HG02973 (cell line): ENCODE measurements at regions not wholly inside any gene's neighbourhood (a gene's known extent, or its start where the extent isn't known, plus 50 kb on each side); places are given as distances from the start of the nearest gene placed in this dataset.

ENCODE experiments used
- ATAC-seq: cut with Tn5 transposase; IDR thresholded peaks from one replicate; pipeline ENCODE4 v1.9.1; 2021; ENCODE audit warnings: moderate library complexity; ENCODE audit not compliant: unreplicated experiment

DNA sequence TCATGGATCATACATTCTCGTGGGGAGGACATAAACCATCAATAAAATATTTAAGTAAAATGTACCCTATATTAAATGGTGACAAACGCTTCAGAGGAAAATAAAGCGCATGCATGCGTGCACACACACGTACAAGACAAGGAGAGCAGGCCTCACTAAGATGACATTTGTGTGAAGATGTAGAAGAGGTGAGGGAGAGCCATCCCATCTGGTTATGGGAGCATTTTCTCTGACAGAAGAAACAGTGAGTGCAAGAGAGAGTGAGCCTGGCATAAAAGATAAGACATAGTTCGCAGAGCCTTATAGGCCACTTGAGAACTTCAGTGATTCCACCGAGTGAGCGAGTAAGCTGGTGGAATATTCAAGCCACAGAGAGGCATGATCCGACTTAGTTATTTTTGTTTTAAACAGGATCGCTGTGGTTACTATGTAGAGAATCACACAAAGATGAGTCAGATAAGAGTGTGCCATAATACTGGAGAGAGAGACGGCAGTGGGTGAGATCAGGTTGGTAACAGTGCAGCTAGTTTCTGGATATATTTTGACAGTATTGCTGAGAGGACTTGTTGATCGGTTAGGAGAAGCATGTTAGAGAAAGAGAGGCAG, 624.2 kb downstream of the PLPP3 start:
- ATAC-seq: no peak

DNA sequence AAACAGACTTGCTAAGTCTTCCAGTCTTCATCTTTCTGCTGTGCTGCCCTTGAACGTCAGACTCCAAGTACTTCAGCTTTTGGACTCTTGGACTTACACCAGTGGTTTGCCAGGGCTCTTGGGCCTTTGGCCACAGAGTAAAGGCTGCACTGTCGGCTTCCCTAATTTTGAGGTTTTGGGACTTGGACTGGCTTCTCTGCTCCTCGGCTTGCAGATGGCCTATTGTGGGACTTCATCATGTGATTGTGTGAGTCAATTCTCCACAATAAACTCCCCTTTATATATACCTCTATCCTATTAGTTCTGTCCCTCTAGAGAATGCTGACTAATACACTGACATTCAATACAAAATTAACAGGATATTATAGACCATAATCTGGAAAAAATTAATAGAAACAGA, 628.1 kb downstream of the PLPP3 start:
- no peak for ATAC-seq

DNA sequence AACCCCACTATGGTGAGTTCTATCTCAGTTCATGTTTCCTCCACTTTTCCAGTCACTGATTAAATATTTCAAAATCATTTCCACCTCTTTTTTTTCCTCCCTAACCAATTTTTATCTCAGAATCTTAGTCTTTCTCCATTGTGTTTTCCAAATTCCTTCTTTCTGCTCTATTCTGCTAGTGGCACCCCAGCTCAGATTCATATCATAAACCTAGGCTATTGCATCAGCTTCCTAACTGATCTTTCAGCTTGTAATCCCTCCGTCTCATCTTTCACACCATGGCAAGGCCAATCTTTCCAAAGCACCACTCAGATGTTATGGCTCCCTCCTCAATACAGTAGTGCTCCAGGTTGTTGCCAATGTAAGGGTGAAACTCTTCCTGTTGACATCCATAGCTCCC, 631.9 kb downstream of the PLPP3 start:
- no peak for ATAC-seq

DNA sequence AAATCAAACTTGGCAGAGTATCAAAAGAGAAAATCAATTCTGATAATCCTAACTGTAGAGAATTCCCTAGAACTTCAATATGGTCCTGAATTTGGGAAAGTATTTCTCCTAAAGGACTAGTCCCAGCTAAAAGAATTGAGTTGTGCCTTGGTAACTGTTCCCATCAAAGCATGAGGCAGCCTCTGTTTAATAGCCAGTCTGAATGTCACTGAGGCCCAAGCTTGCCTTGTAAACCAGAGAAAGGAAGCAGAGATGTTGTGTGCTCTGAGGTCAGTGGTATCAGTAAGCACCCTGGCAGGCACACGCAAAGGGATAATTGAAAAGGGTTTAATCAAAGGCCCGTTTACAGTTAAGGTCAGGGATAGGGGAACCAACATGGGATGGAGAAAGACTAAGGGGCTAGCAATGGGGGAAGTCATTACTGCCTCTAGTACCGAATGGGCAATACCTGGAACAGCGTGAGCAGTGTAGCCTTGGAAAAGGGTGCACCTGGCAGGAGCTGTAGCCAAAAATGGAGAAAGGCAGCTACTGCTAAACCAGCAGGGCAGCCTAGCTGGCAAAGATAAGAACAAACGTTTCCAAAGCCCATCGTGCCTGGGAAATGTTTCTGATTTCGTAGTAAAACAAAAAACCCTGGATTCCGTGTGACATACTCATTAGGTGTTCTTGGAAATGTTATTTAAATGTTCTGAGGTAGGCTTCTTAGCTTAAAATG, 635.5 kb downstream of the PLPP3 start:
- ATAC-seq: no peak

DNA sequence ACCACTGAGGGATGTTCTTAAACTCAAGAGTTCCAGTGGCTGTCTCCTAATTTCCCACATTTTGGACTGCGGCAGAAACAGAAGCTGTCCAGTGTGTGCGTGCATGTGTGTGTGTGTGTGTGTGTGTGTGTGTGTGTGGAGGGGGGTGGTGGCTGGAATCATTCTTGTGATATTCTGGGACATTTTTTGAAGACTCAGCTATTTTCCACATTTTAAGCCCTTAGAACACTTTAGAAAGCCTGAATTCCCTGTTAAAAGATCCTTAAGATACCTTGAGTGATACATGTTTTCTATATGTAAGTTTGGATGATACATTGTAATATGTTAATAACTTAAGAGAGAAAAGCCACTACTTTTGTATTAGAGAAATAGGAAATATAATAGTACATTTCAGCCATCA, 636.4 kb downstream of the PLPP3 start:
- no peak for ATAC-seq

DNA sequence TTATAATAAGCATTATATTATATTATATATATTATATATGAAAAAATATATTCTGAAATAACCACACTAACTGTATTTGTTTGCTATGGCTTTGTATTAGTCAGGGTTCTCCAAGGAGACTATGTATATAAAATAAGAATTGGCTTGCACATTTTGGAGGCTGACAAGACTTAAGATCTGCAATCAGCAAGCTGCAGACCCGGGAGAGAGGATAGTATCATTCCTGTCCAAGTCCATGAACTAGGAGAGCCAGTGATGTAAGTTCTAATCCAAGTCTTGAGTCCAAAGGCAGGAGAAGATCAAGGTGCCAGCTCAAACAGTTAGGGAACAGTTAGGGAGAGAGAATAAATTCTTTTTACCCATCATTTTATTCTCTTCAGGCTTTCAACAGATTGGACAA, 639.5 kb downstream of the PLPP3 start:
- ATAC-seq: no peak

DNA sequence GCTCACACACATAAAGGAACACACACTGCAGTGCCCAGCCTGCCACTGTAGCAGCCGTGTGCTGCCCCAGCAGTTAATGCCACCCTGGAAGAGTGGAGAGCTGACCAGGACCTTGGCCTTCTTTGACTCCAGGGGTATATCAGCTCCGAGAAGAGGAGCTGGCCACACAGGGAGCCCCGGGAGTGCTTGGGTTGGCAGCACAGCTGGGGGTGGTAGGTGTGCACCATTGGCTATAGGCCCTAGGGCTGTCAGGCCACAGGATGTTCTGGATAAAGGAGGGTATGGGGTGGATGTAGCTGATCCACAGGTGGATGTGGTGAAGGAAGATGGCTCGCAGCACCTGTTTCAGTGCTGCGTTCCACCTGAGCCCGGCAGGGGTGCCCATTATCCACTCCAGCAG, 640.5 kb downstream of the PLPP3 start:
- ATAC-seq: no peak

DNA sequence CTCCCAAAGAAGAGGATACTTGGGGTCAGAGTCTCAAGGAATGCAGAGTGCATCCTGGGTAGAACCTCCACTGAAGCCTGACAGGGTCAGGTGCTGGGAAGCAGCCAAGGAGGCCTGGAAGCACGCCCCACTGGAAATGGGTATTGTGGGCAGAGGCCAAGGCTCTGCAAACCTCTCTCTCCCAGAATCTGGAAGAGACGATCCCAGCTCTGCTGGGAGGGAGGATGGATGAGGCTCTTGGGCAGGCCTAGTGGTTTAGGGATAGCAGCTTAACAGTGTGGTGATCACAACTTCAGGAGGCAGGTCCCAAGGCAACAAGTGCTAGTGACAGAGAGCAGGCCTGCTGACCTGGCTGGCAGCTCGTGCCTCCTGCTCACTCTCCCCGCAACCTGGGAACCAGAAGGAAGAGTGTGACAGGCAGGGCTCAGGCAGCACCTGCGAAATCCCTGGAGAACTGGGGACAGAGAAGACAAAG, 641.0 kb downstream of the PLPP3 start:
- no peak for ATAC-seq

DNA sequence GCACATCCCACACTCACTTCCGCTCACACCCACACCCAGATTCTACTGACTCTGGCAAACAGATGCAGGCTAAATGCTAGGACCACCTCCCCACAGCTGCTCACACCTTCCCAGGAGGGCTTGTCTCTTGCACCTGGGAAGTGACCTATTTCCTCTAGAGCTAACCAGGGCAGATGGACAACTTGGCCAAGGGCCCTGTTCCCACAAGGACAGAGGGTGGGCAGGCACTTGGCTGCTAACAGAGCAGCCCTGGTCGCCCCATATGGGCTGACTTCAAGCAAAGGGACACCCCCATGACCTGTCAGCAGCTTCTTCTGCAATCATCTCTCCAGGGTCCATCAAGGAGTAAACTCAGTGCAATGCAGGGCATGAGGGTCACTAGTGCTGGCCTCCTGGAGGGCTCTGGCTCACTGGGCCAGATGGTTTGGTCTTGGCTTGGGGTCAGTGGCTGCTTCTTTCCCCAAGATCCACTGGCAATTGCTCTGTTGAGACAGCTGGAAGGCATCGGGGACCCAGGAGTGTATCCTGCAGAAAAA, 641.5 kb downstream of the PLPP3 start:
- ATAC-seq: no peak

DNA sequence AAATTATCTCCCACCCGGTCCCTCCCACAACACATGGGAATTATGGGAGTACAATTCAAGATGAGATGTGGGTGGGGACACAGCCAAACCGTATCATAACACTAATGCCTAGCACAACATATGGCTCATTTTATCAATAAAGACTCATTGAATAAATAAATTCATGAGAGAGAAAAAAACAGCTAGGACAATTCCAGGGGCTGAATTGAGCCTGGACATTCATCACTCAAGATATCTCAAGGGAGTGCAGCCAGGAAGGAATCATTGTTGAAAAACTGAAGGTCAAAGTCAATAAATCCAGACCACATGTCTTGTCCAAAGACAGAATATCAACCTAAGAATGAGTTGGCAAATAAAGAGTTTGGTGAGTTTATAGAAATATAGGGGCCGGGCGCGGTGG, 644.1 kb downstream of the PLPP3 start:
- no peak for ATAC-seq

DNA sequence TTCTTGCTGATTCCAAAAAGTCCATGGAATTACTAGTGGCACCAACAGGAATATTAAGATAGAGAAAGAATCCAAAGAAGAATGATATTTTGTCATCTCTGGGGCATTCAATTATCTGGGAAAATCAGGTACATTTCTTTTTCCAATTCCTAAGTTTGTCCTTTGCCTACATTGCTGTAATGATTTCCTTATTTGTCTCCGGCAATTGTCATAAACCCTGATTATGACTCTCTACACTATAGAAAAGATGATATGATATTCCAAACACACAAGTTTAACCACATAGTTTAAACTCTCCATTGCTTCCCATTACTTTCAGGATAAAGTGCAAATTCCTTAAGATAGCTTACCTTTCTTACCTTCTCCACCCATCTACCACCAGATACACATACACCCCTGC, 647.0 kb downstream of the PLPP3 start:
- no peak for ATAC-seq

DNA sequence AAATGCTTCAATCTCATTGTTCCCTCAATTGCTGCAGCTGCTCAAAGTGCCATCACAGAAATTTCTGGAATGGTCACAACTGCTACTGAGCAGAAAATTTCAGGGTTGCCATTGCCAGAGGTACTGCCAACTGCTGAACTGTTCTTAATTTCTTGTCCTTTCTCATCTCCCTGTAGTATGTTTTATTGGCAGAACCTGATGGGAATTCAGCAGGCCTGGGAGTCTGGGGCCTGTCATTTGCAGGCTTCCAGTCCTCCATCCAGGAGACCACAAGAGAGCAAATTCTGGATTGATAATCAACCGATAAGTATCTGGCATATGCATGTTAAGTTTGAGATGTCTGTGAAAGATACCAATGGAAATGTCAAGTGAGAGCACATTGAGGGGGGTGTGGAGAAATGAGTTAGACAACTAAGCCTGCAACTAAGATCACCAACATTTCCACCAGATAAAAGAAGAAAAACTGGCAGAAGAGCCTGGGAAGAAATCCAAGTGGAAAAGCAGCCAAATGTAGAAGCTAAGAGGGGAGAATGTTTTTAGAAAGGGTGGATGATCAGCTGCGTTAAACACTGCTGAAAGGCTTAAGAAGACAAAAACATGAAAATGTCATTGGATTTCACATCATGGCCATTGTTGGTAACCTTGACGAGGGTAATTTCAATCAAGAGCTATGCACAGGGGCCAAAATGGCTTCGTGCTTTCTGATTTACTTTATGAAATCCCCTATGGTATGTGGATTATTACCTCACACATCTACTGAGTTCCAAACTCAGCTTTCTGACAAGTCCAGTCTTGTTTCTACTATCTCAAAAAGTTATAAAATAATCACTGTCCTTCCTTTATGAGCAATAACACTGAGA, 648.1 kb downstream of the PLPP3 start:
- no peak for ATAC-seq

DNA sequence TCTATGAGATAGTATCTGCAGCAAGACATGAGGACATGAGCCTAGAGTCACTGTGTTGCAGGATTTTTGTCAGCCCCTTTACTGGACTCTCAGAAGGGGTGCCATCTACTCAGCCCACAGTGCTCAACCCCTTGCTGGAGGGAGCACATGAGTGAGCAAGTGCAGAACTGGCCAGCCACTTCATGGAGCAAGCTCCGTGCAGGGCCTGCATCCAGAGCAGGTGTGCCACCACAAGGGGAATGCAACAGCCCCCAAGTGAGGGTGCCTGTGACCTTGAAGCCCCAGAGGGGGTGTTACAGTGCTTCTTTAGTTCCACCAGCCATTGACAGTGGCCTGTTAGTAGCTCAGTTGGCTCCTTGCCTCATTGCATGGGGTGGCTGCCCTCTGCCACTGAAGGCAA, 649.7 kb downstream of the PLPP3 start:
- ATAC-seq: no peak

DNA sequence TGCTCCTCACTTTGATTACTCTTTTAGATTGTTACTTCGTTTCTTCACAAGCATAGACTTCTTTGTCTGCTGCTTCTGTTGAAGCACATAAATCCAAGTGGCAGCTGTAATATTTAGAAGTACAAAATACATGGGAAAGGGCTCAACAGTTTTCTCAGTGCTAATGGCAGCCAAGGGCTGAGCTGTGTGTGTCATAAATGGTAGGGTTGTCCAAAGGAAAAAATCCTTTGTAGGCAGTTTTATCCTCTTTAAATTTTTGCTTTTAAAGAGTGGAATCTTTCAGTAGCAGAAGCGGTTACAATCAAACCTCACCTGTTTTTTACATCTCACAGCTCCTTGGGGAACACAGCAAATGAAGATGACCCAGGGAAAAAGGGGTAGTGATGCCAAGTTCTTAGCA, 650.8 kb downstream of the PLPP3 start:
- no peak for ATAC-seq

DNA sequence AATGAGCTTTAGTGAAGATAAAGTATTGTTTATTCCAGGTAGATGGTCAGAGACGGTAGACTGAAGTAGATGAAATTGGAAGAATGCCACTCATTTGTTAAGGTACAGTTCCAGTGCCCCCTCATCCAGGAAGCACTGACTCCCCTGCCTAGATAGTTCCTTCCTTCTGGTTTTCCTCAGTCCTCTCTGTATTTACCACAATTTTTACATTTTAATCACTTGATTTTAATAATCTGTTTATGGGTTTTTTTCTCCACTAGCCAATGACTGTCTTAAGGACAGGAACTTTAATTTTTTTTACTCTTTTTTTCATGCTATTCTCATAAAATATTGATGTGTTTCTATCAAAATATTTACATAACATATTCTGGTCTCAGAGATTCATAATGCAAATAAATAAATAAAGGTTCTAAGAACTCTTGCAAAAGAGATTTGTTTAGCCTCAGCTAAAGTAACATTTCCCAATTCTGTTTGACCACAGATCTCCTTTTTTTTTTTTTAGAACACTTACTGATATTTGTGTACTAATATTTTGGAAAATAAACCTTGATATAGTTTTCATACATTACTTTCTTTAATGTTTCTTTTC, 651.6 kb downstream of the PLPP3 start:
- ATAC-seq: no peak

DNA sequence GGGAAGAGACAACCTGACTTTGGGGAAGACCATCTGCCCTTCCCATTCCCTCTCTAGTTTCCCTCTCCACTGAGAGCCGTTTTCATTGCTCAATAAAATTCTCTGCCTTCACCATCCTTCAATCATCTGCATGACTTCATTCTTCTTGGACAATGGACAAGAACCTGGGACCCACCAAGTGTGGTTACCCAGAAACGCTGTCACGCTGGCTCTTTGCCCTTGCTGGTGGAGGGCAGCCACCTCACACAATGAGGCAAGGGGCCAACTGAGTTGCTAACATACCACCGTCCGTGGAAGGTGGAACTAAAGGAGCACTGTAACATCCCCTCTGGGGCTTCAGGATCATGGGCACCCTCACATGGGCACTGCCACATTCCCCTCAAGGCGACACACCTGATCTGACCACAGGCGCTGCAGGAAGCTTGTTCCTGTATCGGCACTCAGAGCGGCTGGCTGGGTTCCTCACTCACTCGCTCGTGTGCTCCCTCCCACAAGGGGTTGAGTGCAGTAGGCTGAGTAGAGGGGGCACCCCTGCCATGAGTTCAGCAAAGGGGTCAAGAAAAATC, 652.4 kb downstream of the PLPP3 start:
- no peak for ATAC-seq

DNA sequence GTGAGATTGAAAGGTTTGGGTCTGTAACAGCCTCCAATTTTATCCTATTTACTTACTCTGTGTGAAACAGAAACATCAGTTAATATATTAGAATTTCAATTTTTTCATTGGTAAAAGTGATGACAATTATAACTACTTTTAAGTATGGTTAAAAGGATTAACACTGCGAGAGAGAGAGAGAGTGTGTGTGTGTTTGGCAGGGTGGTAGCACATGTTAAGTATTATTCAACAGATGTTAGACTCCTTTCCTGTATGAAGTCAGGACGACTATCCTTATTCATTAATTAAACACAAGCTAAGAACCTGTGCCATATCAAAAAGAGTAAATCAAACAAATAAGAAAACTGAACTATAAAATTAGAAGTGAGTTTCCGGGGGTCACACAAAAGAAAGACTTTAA, 662.5 kb downstream of the PLPP3 start:
- no peak for ATAC-seq

DNA sequence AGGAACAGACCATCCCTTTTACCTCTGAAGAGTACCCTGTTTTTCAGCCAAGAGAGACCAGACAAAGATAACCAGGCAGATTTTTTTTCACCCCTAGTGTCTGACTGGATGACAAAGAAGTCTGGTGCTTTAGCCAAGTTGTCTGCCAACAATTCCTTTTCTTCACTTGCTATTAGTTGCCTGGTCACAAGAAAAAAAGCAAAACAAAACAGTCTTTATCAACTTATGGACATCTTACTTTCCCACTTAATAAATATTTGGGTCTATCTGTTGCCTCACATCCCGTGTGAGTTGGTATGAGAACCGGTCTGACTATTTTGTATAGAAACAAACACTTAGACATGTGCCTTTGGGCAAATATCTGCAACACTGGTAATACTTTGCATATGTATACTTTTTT, 662.9 kb downstream of the PLPP3 start:
- no peak for ATAC-seq

DNA sequence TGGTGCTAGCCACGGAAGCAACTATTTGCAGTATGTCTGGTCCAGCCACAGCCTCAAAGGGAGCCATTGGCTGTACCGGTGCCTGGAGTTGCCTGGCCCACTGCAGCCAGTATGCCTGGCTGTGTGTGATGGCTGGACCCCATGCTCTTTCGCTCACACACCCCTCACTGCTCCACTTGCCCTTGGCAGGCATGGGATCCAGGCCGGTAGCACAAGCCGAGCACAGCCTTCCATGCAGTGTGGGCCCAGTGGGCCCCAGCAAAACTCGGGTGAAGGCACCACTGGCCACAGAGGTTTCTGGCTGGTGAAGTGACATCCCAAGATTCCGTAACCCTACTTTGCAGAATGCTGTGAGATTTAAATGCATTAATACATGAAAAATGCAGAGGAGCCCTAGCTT, 665.8 kb downstream of the PLPP3 start:
- no peak for ATAC-seq

DNA sequence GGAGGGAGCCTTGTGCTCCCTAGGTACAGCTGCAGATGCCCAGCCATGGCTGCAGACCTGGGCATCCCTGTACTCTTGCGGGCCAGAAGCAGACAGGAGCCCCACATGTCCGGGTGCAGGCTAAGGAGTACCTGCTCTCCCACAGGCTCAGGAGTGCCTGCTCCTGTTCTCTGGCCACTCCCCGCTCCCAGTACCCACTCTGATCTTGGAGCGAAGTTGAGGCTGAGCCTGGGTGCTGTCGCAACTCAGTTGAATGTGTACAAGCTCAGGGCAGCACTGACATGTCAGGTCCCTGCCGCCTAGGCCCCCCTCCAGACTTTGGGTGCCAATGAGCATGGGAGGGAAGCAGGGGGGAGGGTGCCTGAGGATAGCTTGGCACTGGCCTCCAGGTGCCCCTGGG, 666.9 kb downstream of the PLPP3 start:
- ATAC-seq: no peak

DNA sequence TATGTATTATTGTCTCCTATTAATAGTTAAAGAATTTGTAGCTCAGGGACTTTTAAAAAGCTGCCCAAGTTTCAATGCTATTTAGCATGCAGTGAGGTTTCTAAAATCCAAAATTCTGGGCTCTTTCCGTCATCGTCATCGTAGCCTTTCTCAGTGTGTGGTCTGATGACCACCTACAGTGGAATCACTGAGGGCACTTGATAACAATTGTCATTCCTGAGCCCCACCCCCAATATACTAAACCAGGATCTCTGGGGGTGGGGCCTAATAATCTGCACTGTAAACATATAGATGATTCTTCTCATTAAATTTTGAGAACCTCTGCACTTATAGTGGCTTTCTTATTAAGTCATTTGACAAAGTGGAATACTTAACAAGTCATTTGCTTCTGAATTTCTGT, 674.8 kb downstream of the PLPP3 start:
- no peak for ATAC-seq
